OCI-LY7 (cell line): ENCODE measurements at regions not wholly inside any gene's neighbourhood (a gene's known extent, or its start where the extent isn't known, plus 50 kb on each side); places are given as distances from the start of the nearest gene placed in this dataset.

ENCODE experiments used
- EZH2phosphoT487 ChIP-seq: fragments of 200-600 bp; sonication (generic); IDR thresholded peaks from 2 replicates; pipeline ENCODE4 v1.6.1; 2018; ENCODE audit warnings: low read depth, borderline replicate concordance, mild to moderate bottlenecking, mixed run types, antibody characterized with exemption, low read length, moderate library complexity, mixed read lengths
- TF ChIP-seq, protein P1 (sequence below): fragments of 200-600 bp; sonication (generic); conservative IDR thresholded peaks from 2 replicates; pipeline ENCODE4 v1.5.1; 2014; ENCODE audit warnings: mild to moderate bottlenecking, antibody characterized with exemption, low read length, moderate library complexity, mixed read lengths

DNA sequence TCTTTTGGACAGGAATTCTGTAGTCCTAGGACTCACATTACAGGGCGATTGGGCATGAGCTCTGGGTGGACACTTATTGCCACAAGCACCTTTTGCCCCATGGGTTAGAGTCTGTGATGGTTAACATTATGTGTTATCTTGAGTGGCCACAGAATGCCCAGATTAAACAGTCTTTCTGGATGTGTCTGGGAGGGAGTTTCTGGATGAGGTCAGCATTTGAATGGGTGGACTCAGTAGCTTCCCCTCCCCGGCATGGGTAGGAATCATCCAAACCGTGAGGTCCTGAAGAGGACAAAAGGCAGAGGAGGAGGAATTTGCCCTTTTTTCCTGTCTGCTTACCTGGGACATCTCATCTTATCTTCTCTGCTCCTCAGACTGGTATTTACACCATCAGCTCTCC, 85.6 kb downstream of the BMP4 start:
- TF ChIP-seq, protein P1, sequence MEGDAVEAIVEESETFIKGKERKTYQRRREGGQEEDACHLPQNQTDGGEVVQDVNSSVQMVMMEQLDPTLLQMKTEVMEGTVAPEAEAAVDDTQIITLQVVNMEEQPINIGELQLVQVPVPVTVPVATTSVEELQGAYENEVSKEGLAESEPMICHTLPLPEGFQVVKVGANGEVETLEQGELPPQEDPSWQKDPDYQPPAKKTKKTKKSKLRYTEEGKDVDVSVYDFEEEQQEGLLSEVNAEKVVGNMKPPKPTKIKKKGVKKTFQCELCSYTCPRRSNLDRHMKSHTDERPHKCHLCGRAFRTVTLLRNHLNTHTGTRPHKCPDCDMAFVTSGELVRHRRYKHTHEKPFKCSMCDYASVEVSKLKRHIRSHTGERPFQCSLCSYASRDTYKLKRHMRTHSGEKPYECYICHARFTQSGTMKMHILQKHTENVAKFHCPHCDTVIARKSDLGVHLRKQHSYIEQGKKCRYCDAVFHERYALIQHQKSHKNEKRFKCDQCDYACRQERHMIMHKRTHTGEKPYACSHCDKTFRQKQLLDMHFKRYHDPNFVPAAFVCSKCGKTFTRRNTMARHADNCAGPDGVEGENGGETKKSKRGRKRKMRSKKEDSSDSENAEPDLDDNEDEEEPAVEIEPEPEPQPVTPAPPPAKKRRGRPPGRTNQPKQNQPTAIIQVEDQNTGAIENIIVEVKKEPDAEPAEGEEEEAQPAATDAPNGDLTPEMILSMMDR: no peak
- no peak for TF ChIP-seq EZH2phosphoT487
